Keratinocyte (primary cell): ENCODE measurements at regions not wholly inside any gene's neighbourhood (a gene's known extent, or its start where the extent isn't known, plus 50 kb on each side); places are given as distances from the start of the nearest gene placed in this dataset.

Source experiments
- DNase-seq: peaks from one replicate; pipeline ENCODE4 v3.0.0-alpha.2; 2011; ENCODE audit warnings: low read depth, missing footprints, low spot score
- FAIRE-seq: peaks from 2 replicates; lab custom pipeline; 2011; peaks lifted over from hg19 to GRCh38; lab: Jason Lieb, UNC
- H2AFZ ChIP-seq: 2 replicates; pipeline ENCODE4 v1.6.0; 2012; ENCODE audit warnings: low read length, control low read depth, inconsistent platforms; ENCODE audit not compliant: control insufficient read depth
- H3K27ac ChIP-seq: 2 replicates; pipeline ENCODE4 v1.5.1; 2011; ENCODE audit warnings: low read length; ENCODE audit not compliant: control insufficient read depth, insufficient read depth
- H3K27me3 ChIP-seq: 3 replicates; pipeline ENCODE4 v1.6.0; 2011; ENCODE audit warnings: low read length; ENCODE audit not compliant: control insufficient read depth, insufficient read depth; ENCODE audit errors: extremely low read depth
- H3K36me3 ChIP-seq, 2 experiments: 2 replicates in 1 of 2; 3 replicates in 1 of 2; pipeline ENCODE4 v1.5.1; 2011; ENCODE audit warnings: low read length in 2 of 2, mild to moderate bottlenecking in 1 of 2; ENCODE audit not compliant: control insufficient read depth in 2 of 2, insufficient read depth in 2 of 2; ENCODE audit errors: extremely low read depth in 1 of 2
- H3K4me1 ChIP-seq: 3 replicates; pipeline ENCODE4 v1.5.1; 2011; ENCODE audit warnings: low read length; ENCODE audit not compliant: control insufficient read depth, insufficient read depth; ENCODE audit errors: extremely low read depth
- H3K4me2 ChIP-seq: 3 replicates; pipeline ENCODE4 v1.6.0; 2011; ENCODE audit warnings: low read depth, low read length; ENCODE audit not compliant: control insufficient read depth, insufficient read depth; ENCODE audit errors: extremely low read depth
- H3K4me3 ChIP-seq, 3 experiments: fragments of 200-600 bp in 1 of 3; sonication (generic) in 1 of 3; 2 replicates in 2 of 3; 3 replicates in 1 of 3; pipeline ENCODE4 v1.5.1; 2011 to 2016; ENCODE audit warnings: low read length in 3 of 3, mild to moderate bottlenecking in 3 of 3, control low read depth in 2 of 3, inconsistent platforms in 1 of 3, low read depth in 1 of 3, mixed read lengths in 1 of 3, mixed run types in 1 of 3, moderate library complexity in 1 of 3; ENCODE audit not compliant: control insufficient read depth in 2 of 3, insufficient read depth in 2 of 3; ENCODE audit errors: extremely low read depth in 1 of 3
- H3K79me2 ChIP-seq: 2 replicates; pipeline ENCODE4 v1.6.0; 2012; ENCODE audit warnings: low read length; ENCODE audit not compliant: control insufficient read depth, insufficient read depth
- H3K9ac ChIP-seq: 3 replicates; pipeline ENCODE4 v1.6.0; 2011; ENCODE audit warnings: low read length; ENCODE audit not compliant: control insufficient read depth, insufficient read depth; ENCODE audit errors: extremely low read depth
- H3K9me1 ChIP-seq: 3 replicates; pipeline ENCODE4 v1.6.0; 2011; ENCODE audit warnings: low read length; ENCODE audit not compliant: control insufficient read depth, insufficient read depth; ENCODE audit errors: extremely low read depth
- H3K9me3 ChIP-seq: 2 replicates; pipeline ENCODE4 v1.5.1; 2012; ENCODE audit warnings: low read depth, low read length; ENCODE audit not compliant: control insufficient read depth
- H4K20me1 ChIP-seq: 3 replicates; pipeline ENCODE4 v1.6.0; 2011; ENCODE audit warnings: low read length; ENCODE audit not compliant: control insufficient read depth, insufficient read depth; ENCODE audit errors: extremely low read depth
- EZH2 ChIP-seq: IDR thresholded peaks from one replicate; pipeline ENCODE4 v1.6.1; 2012; ENCODE audit warnings: inconsistent platforms, mild to moderate bottlenecking, low read length, moderate library complexity
- dilution Hi-C: fragments of 300-500 bp; cut with MboI; formaldehyde crosslinking; loops from one replicate; pipeline ENCODE4 v1.7.0; 2020; ENCODE audit warnings: low sequenced_read_pairs; ENCODE audit not compliant: extremely low pct_ligation_motif_present
- TF ChIP-seq, protein P1 (sequence below), 3 experiments: IDR thresholded peaks in 1 of 3; conservative IDR thresholded peaks in 1 of 3; optimal IDR thresholded peaks in 1 of 3; 2 replicates in 2 of 3; 3 replicates in 1 of 3; pipeline versions ENCODE3 to v1.5.1; 2011; ENCODE audit warnings: low read length in 3 of 3, mild to moderate bottlenecking in 3 of 3, moderate library complexity in 2 of 3, control low read depth in 1 of 3, inconsistent platforms in 1 of 3; ENCODE audit not compliant: insufficient read depth in 2 of 3; ENCODE audit errors: extremely low read depth in 1 of 3

DNA sequence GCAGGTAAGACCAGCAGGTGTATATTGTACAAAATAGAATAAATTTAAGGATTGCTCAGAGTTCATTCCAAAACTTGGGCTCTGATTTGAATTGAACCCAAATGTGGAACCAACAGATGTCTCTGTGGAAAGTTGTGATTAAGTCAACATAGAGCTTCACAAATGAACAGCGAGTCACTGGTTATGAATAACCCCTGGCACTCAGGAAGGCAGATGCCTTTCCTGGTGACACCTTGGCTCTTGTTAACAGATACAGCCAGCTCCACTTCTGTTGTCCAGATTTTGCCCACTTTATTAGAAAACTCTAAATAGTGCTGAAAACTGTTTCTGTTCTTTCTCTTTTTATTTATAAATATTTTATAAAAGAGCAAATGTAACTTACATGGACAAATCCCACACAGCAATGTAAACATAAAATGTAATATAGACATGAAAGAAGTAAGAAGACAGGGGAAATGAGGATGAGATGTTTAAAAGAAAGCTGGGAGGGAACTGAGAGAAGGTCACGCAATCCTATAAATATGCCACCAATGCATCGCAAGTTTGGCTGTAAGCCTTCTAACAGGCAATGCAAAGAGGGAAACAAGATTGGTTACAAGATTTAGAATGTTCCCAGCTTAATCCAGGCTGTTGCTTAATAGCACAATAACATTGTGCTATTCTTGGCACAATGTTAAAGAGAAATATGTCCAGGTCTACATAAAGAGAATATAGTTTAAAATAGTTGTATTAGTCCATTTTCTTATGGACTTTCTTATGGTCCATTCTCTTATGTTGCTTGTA lies 495.5 kb downstream of the TAFA4 start:
- Histone ChIP-seq H3K79me2 (no peaks in the 10 kb centered on the region), H3K4me3 (no peak overlapping the region), H3K9ac (no peak overlapping the region), H3K4me1 (no peaks in the 10 kb centered on the region), H3K27ac (no peak overlapping the region), H3K27me3 (no peaks in the 10 kb centered on the region), H3K4me2 (no peak overlapping the region), H2AFZ (no peak overlapping the region), H3K9me1 (no peaks in the 10 kb centered on the region), H3K9me3 (peaks cover 3% of the 10 kb centered on the region), H4K20me1 (no peaks in the 10 kb centered on the region), H3K36me3 (no peaks in the 10 kb centered on the region)
- DNase-seq = no peak
- no peak for FAIRE-seq
- dilution Hi-C loops = no loop called here
- TF ChIP-seq, protein P1, sequence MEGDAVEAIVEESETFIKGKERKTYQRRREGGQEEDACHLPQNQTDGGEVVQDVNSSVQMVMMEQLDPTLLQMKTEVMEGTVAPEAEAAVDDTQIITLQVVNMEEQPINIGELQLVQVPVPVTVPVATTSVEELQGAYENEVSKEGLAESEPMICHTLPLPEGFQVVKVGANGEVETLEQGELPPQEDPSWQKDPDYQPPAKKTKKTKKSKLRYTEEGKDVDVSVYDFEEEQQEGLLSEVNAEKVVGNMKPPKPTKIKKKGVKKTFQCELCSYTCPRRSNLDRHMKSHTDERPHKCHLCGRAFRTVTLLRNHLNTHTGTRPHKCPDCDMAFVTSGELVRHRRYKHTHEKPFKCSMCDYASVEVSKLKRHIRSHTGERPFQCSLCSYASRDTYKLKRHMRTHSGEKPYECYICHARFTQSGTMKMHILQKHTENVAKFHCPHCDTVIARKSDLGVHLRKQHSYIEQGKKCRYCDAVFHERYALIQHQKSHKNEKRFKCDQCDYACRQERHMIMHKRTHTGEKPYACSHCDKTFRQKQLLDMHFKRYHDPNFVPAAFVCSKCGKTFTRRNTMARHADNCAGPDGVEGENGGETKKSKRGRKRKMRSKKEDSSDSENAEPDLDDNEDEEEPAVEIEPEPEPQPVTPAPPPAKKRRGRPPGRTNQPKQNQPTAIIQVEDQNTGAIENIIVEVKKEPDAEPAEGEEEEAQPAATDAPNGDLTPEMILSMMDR (optimal IDR thresholded peaks at IDR 0.05 in 1 of 3, IDR thresholded peaks at IDR 0.05 in 1 of 3, conservative IDR thresholded peaks at IDR 0.05 in 1 of 3; ENCODE audit: extremely low read depth in 1 of 3, insufficient read depth in 2 of 3, low read length in 3 of 3) = no peak
- TF ChIP-seq EZH2 = no peak

DNA sequence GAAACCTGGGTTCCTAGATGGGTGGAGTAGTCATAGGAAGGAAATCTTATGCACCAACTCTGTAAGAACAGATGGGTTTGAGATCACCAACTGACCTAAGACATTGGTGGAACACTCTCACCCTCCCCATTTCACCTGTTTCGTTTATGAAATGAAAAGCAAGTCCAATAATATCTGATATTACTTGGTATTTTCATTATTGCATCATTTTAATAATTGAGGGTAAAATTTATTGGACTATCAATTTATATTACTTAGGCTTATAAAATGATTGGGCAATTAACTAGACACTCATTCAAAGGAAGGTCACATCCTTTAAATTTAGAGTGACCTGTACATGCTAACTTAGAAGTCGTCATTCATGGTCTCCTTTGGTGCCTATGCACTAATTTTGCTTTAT lies 503.9 kb downstream of the TAFA4 start:
- DNase-seq (no peak), FAIRE-seq (no peak)
- Histone ChIP-seq H3K36me3 (no peaks in the 10 kb centered on the region), H3K27me3 (no peaks in the 10 kb centered on the region), H3K9me1 (no peaks in the 10 kb centered on the region), H4K20me1 (no peaks in the 10 kb centered on the region), H2AFZ (no peak overlapping the region), H3K4me3 (no peak overlapping the region), H3K27ac (no peak overlapping the region), H3K4me2 (no peak overlapping the region), H3K79me2 (no peaks in the 10 kb centered on the region), H3K9me3 (no peaks in the 10 kb centered on the region), H3K9ac (no peak overlapping the region), H3K4me1 (no peaks in the 10 kb centered on the region)
- TF ChIP-seq EZH2 = no peak
- TF ChIP-seq, protein P1 (optimal IDR thresholded peaks at IDR 0.05 in 1 of 3, IDR thresholded peaks at IDR 0.05 in 1 of 3, conservative IDR thresholded peaks at IDR 0.05 in 1 of 3; ENCODE audit: extremely low read depth in 1 of 3, insufficient read depth in 2 of 3, low read length in 3 of 3) = no peak
- dilution Hi-C loops = no loop called here
